Natural killer cell (primary cell): ENCODE measurements at regions not wholly inside any gene's neighbourhood (a gene's known extent, or its start where the extent isn't known, plus 50 kb on each side); places are given as distances from the start of the nearest gene placed in this dataset.

Experiments
- ATAC-seq, 3 donors: fragments of 150-1000 bp in 2 of 3; fragments of 200-7000 bp in 1 of 3; cut with Tn5 transposase; 1 replicate in 1 of 3; 2 replicates in 2 of 3; pipeline ENCODE4 v1.10.0; 2021; ENCODE audit warnings: mild to moderate bottlenecking in 2 of 3, moderate library complexity in 2 of 3
- DNase-seq, 2 donors: peaks; one replicate each; pipeline versions ENCODE4 v3.0.0 to v3.0.0-alpha.2; 2013 to 2021; ENCODE audit warnings: mixed read lengths in 1 of 2
- H3K27ac ChIP-seq: one replicate; pipeline ENCODE4 v1.5.1; 2013; ENCODE audit warnings: mild to moderate bottlenecking, low read length
- H3K27me3 ChIP-seq: one replicate; pipeline ENCODE4 v1.6.1; 2013; ENCODE audit warnings: low read length; ENCODE audit not compliant: control insufficient read depth, insufficient read depth
- H3K36me3 ChIP-seq: one replicate; pipeline ENCODE4 v1.6.1; 2013; ENCODE audit warnings: low read length; ENCODE audit not compliant: control insufficient read depth, insufficient read depth
- H3K4me1 ChIP-seq: one replicate; pipeline ENCODE4 v1.6.1; 2013; ENCODE audit warnings: low read length; ENCODE audit not compliant: control insufficient read depth, insufficient read depth
- H3K4me3 ChIP-seq: one replicate; pipeline ENCODE4 v1.5.1; 2013; ENCODE audit warnings: low read length
- H3K9me3 ChIP-seq: one replicate; pipeline ENCODE4 v1.6.1; 2013; ENCODE audit warnings: low read length; ENCODE audit not compliant: control insufficient read depth, insufficient read depth
- H3K27ac Mint-ChIP-seq, 2 donors: one replicate each; pipeline ENCODE4 v1.8.0; 2022; ENCODE audit warnings: mild to moderate bottlenecking in 2 of 2, mixed read lengths in 2 of 2, moderate library complexity in 1 of 2
- H3K27me3 Mint-ChIP-seq, 2 donors: one replicate each; pipeline ENCODE4 v1.8.0; 2022; ENCODE audit warnings: low read depth in 2 of 2, mixed read lengths in 2 of 2
- H3K36me3 Mint-ChIP-seq: one replicate; pipeline ENCODE4 v1.8.0; 2022; ENCODE audit warnings: mixed read lengths
- H3K4me1 Mint-ChIP-seq, 2 donors: one replicate each; pipeline ENCODE4 v1.8.0; 2022; ENCODE audit warnings: mixed read lengths in 2 of 2
- H3K4me3 Mint-ChIP-seq: one replicate; pipeline ENCODE4 v1.8.0; 2022; ENCODE audit warnings: mild to moderate bottlenecking, moderate library complexity, mixed read lengths
- H3K9me3 Mint-ChIP-seq, 2 donors: one replicate each; pipeline ENCODE4 v1.8.0; 2022; ENCODE audit warnings: mixed read lengths in 2 of 2
- WGBS: methylation state at CpG from one replicate; pipeline ENCODE4 v1.1.7; 2013; ENCODE audit warnings: missing lambda C conversion rate; ENCODE audit not compliant: insufficient coverage; 5-methylcytosine and 5-hydroxymethylcytosine counted together
- intact Hi-C: fragments of 100-400 bp; cut with micrococcal nuclease; formaldehyde crosslinking; loops from one replicate; pipeline ENCODE4 v1.14.2; 2022
- TF ChIP-seq, protein P1 (sequence below): fragments of 200-600 bp; IDR thresholded peaks from one replicate; pipeline ENCODE4 v1.8.0; 2022; ENCODE audit warnings: antibody characterized with exemption

DNA sequence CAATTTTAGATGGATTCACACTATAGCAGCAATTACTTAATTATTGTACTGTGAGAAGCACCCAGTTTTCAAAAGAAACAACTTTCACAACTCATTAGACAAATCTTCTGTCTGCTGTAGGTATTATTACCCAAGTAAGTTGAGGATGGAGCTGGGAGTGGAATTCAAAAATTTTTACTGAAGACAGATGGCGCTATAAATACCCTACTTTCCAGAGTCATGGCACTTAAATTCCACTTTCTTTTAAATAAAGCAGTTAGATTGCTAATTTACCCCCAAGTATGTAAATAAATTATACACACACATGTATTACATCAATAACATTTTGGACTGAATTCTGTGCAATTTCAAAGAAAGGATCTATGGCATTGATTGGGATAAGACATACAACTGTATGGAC is 166.8 kb downstream of the FTCDNL1 start:
- no peak overlapping the region for H3K27ac Mint-ChIP-seq
- WGBS = no CpG with 5 or more reads among the region's 1 CpG
- H3K9me3 Mint-ChIP-seq = no peaks in the 10 kb centered on the region
- DNase-seq (no peak), ATAC-seq (no peak)
- H3K9me3 ChIP-seq = no peaks in the 10 kb centered on the region
- TF ChIP-seq, protein P1, sequence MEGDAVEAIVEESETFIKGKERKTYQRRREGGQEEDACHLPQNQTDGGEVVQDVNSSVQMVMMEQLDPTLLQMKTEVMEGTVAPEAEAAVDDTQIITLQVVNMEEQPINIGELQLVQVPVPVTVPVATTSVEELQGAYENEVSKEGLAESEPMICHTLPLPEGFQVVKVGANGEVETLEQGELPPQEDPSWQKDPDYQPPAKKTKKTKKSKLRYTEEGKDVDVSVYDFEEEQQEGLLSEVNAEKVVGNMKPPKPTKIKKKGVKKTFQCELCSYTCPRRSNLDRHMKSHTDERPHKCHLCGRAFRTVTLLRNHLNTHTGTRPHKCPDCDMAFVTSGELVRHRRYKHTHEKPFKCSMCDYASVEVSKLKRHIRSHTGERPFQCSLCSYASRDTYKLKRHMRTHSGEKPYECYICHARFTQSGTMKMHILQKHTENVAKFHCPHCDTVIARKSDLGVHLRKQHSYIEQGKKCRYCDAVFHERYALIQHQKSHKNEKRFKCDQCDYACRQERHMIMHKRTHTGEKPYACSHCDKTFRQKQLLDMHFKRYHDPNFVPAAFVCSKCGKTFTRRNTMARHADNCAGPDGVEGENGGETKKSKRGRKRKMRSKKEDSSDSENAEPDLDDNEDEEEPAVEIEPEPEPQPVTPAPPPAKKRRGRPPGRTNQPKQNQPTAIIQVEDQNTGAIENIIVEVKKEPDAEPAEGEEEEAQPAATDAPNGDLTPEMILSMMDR = no peak
- no peak overlapping the region for H3K4me3 Mint-ChIP-seq
- no peaks in the 10 kb centered on the region for H3K36me3 ChIP-seq
- peaks cover 0 to 5% of the 10 kb centered on the region in 2 donors for H3K27me3 Mint-ChIP-seq
- H3K36me3 Mint-ChIP-seq = no peaks in the 10 kb centered on the region
- H3K27me3 ChIP-seq = no peaks in the 10 kb centered on the region
- intact Hi-C loops = no loop called here
- H3K4me1 ChIP-seq = no peaks in the 10 kb centered on the region
- H3K4me3 ChIP-seq = no peak overlapping the region
- H3K4me1 Mint-ChIP-seq = peaks cover 4 to 5% of the 10 kb centered on the region in 2 donors
- H3K27ac ChIP-seq = no peak overlapping the region

DNA sequence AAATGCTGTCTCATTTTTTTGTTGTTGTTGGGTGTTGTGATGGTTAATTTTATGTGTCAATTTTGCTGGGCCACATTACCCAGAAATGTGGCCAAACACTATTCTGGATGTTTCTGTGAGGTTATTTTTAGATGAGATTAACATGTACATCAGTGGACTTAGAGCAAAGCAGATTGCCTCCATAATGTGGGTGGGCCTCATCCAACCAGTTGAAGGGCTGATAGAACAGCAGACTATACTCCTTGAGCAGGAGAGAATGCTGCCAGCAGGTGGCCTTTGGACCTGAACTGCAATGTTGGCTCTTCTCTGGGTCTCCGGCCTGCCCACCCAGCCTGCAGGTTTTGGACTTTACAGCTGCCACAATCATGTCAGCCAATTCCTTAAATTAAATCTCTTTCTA is 169.0 kb downstream of the FTCDNL1 start:
- Histone ChIP-seq H3K27ac (no peak overlapping the region), H3K27me3 (no peaks in the 10 kb centered on the region), H3K4me1 (no peaks in the 10 kb centered on the region), H3K36me3 (no peaks in the 10 kb centered on the region), H3K4me3 (no peak overlapping the region), H3K9me3 (no peaks in the 10 kb centered on the region)
- Mint-ChIP-seq H3K36me3 (no peaks in the 10 kb centered on the region), H3K9me3 (no peaks in the 10 kb centered on the region), H3K27ac (no peak overlapping the region), H3K27me3 (peaks cover 0 to 5% of the 10 kb centered on the region in 2 donors), H3K4me1 (peaks cover 4 to 5% of the 10 kb centered on the region in 2 donors), H3K4me3 (no peak overlapping the region)
- no peak for ATAC-seq
- 93% methylated on average over 1 of the region's 1 CpG for WGBS
- DNase-seq = no peak
- TF ChIP-seq, protein P1 = no peak
- intact Hi-C loops = no loop called here

DNA sequence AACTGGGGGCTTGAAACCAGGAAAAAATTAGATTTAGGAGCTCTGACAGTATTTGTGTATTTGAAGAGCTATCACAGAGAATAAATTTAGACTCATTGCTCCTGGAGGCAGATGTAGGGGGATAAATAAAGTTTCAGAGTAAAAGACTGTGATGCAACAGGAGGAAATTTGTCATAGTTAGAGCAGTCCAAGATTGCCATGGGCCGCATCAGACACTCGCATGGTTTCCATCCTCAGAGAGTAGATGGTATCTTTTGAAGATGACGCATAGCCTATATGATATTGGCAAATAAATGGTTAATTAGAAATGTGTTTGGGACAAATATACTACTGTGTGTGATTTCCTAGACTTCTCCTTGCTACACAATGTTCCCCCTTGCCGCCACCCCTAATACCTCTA is 170.5 kb downstream of the FTCDNL1 start:
- Mint-ChIP-seq H3K27me3 (peaks cover 0 to 5% of the 10 kb centered on the region in 2 donors), H3K27ac (no peak overlapping the region), H3K4me3 (no peak overlapping the region), H3K9me3 (no peaks in the 10 kb centered on the region), H3K4me1 (peaks cover 2 to 4% of the 10 kb centered on the region in 2 donors), H3K36me3 (no peaks in the 10 kb centered on the region)
- TF ChIP-seq, protein P1 = no peak
- no peaks in the 10 kb centered on the region for H3K9me3 ChIP-seq
- ATAC-seq (no peak), DNase-seq (no peak)
- H3K36me3 ChIP-seq = no peaks in the 10 kb centered on the region
- intact Hi-C loops = no loop called here
- H3K4me1 ChIP-seq = no peaks in the 10 kb centered on the region
- H3K4me3 ChIP-seq = no peak overlapping the region
- 97% methylated on average over 4 of the region's 4 CpGs for WGBS
- H3K27ac ChIP-seq = no peak overlapping the region
- H3K27me3 ChIP-seq = no peaks in the 10 kb centered on the region

DNA sequence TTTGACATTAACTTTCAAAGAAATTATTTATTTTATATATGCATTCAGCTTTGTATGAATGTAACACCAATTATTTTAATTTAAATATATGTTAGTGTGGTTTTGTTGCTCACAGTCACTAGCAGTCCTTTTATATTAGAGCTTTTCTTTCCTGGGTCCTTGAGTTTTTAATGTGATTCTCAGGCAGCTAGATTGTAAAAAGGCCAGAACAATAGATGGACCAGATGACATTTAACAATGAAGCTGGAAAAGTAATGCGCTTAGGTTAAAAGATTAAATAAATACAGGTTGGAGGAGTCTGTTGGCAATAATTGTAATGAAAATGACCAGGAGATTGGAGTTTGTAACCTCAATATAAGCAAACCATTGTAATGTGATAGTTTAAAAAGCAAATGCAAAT is 171.1 kb downstream of the FTCDNL1 start:
- peaks cover 0 to 5% of the 10 kb centered on the region in 2 donors for H3K27me3 Mint-ChIP-seq
- Histone ChIP-seq H3K36me3 (no peaks in the 10 kb centered on the region), H3K4me3 (no peak overlapping the region), H3K9me3 (no peaks in the 10 kb centered on the region), H3K27ac (no peak overlapping the region), H3K27me3 (no peaks in the 10 kb centered on the region), H3K4me1 (no peaks in the 10 kb centered on the region)
- H3K36me3 Mint-ChIP-seq = no peaks in the 10 kb centered on the region
- no peak for DNase-seq
- no peak for ATAC-seq
- H3K9me3 Mint-ChIP-seq = no peaks in the 10 kb centered on the region
- intact Hi-C loops = no loop called here
- no peak overlapping the region for H3K27ac Mint-ChIP-seq
- no peaks in the 10 kb centered on the region for H3K4me1 Mint-ChIP-seq
- no peak overlapping the region for H3K4me3 Mint-ChIP-seq
- TF ChIP-seq, protein P1 = no peak
- 100% methylated on average over 1 of the region's 1 CpG for WGBS
